Upper lobe of left lung (tissue), 4 donors: ENCODE measurements at regions not wholly inside any gene's neighbourhood (a gene's known extent, or its start where the extent isn't known, plus 50 kb on each side); places are given as distances from the start of the nearest gene placed in this dataset.

ENCODE experiments used
- CTCF ChIP-seq, 6 experiments: fragments of 450-650 bp in 4 of 6; fragments of 200-600 bp in 2 of 6; sonication (generic) in 2 of 6; IDR thresholded peaks; one replicate each; pipeline ENCODE4 v1.5.1; 2016 to 2019; ENCODE audit warnings: antibody characterized with exemption in 6 of 6
- POLR2A ChIP-seq, 4 donors: fragments of 450-650 bp; IDR thresholded peaks; one replicate each; pipeline ENCODE4 v1.5.1; 2016 to 2017; ENCODE audit warnings: antibody characterized with exemption in 4 of 4, mild to moderate bottlenecking in 2 of 4
- POLR2AphosphoS5 ChIP-seq, 2 donors: sonication (generic); formaldehyde crosslinking; IDR thresholded peaks; one replicate each; pipeline ENCODE4 v1.5.1; 2017; ENCODE audit warnings: antibody characterized with exemption in 2 of 2

- no peak for TF ChIP-seq CTCF (IDR thresholded peaks at IDR 0.05)
- TF ChIP-seq POLR2A (IDR thresholded peaks at IDR 0.05), result no peak
- TF ChIP-seq POLR2AphosphoS5 (IDR thresholded peaks at IDR 0.05), result no peak
These were observed 740.9 kb downstream of the DTWD2 start for GRCh38 chr5:118247458-118247857.
